SK-MEL-5 (cell line): ENCODE measurements at regions not wholly inside any gene's neighbourhood (a gene's known extent, or its start where the extent isn't known, plus 50 kb on each side); places are given as distances from the start of the nearest gene placed in this dataset.

ENCODE experiments used
- DNase-seq: peaks from one replicate; pipeline ENCODE4 v3.0.0-alpha.2; 2016; ENCODE audit warnings: low read depth, low spot score
- in situ Hi-C: cut with HindIII; loops from 2 replicates; pipeline ENCODE4 v1.10.0; 2016; ENCODE audit warnings: low sequenced_read_pairs, high pct_unique_total_duplicates, low pct_unique_long_range_greater_than_20kb
- small RNA-seq, 2 experiments: library from RNA; depleted of rRNA; stranded (forward); fragments of <200 nt; gene quantifications; one replicate each; pipeline ENCODE3, GENCODE V24; 2014

DNA sequence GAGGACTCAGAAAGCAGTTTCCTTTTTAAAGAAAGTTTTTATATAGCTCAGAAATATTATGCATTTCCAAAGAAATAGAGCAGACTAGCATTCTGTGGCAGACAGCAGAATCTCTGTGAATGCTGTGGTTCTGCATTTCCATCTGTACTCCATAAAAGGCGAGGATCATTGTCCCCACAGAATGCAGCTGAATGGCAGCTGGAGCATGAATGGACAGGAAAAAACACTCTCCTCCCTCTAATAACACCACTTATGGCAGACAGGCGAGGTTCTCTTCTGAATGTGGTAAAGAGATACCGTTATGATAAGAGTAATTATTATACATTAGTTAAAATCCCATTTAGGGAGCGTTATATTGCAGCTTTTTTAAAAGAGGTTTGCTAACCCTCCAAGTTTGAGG lies 81.4 kb upstream of the WLS start:
- no peak for DNase-seq

GRCh38 chr1:68308034-68308433 lies 75.7 kb upstream of the WLS start:
- in situ Hi-C loops = no loop called here

More for the DNA sequence above, 81.4 kb upstream of the WLS start:
- in situ Hi-C loops = no loop called here

DNA sequence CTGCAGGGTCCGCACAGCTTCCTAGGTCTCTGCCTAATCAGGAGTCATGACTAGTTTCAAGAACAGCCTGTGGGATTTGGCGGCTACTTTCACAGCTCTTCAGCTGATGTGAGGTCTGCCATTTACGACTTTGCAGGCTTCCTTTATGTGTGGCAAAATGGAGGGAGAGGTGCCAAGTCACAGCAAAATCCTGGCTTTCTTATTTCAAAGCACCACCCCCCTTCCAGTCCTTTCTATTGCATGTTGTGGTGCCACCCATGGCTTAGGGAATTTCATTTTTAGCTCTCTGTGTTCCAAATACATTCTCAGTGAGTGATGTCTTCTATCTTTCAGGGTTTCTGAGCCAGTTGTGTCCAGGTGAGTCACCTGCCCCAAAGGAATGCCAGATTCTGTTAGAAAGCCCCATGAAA lies 75.1 kb upstream of the WLS start:
- DNase-seq = no peak
- in situ Hi-C loops = no loop called here

More at GRCh38 chr1:68308034-68308433, 75.7 kb upstream of the WLS start:
- DNase-seq = no peak

GRCh38 chr1:68301471-68302001 lies 69.2 kb upstream of the WLS start:
- no peak for DNase-seq
- in situ Hi-C loops = no loop called here

DNA sequence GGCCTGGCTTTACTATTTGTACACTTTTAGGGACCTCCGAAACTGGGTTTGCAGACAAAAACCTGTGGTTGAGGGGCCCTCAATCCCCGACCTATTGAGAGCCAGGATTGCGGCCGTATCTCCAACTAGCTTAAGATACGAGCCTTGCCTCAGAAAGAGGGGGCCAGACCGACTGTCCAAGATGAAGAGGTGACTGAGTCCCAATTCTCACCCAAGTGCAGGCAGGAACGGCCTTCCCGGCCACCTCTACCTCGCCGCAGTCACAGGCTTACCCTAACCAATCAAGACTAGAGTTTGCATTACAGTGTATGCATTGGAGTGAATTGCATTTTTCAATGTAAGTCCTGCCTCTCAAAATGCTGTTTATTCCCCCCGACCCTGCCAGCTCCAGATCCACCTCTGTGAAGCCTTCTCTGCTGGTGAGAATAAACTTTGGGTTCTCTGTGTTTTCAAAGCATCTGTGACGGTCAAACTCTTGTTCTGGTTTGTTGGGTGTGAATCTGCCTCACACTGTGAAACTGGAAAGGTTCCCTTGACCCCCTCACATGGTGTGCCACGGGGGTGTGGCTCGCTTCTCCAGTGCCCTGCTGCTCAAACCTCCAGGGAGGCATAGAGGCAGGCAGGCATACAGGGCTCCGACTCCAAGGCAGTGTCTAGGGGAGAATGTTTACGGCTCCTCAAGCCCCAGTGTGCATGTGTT lies 62.2 kb upstream of the WLS start:
- no peak for DNase-seq
- in situ Hi-C loops = no loop called here

DNA sequence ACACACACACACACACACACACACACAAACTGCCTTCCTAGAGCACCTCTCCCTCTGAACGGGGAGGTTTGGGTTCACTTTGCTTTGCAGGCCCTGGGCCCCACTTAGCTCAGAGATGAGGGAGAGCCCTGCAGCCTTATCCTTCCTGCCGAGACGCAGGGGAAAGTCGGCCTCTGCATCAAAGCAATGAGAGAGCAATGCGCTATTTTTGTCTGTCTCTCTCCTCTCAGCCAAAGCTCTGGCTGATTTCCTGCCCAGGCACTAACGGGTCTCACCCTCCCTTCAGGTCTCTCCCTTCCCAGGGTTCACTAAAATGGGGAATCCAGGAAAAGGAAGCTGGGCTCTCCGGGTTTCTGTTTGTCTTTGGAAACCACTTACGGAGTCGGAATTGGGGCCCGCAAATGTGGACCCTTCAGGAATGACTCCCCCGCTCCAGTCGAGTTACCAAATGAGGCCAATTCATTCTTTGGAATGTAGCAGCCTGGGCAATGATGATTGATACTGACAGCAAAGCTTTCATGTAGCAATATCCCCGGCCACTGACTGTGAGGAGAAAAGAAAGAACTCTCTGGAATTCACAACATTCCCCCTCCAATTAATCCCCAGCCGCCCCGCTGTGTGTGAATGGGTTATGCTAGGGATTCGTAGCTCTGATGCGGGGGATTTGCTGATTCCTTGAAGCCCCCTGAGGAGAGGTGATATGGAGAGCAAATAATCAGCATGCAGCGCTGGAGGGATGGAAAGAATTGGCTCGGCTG lies 61.5 kb upstream of the WLS start:
- in situ Hi-C loops = no loop called here
- DNase-seq = no peak

GRCh38 chr1:68293122-68293521 lies 60.8 kb upstream of the WLS start:
- in situ Hi-C loops = no loop called here

DNA sequence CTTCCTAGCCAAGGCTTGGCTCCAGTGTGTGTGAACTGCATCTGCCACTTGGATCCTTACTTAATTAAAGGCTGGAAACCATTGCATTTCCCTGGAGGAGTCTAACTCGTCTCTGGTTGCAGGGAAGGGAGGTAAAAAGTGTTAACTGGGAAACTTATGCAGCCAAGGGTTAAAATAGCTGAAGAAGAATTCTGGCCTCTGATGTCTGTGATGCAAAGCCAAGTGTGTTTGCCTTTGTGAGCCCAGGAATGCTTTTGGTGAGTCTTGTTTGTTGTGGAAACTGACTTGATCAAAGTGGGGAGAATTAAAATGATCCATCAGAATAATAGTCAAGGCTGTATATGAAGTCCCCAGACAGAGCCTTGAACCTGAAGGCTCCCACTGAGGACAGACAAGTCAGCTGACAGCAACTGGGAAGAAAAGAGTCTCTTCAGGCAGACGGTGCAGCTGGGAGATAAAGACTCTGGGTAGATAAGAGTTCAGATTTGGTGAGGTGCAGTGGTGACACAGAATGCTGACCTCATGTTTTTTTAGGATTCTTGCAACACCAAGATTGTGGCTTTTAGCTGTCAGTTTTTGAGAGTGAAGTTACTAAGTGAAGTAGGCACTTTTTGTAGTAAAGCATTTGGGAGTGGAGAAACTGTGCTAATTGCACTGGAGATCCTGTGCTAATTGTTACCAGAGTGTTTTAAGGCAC lies 59.5 kb upstream of the WLS start:
- no peak for DNase-seq
- in situ Hi-C loops = no loop called here

More at GRCh38 chr1:68293122-68293521, 60.8 kb upstream of the WLS start:
- no peak for DNase-seq

DNA sequence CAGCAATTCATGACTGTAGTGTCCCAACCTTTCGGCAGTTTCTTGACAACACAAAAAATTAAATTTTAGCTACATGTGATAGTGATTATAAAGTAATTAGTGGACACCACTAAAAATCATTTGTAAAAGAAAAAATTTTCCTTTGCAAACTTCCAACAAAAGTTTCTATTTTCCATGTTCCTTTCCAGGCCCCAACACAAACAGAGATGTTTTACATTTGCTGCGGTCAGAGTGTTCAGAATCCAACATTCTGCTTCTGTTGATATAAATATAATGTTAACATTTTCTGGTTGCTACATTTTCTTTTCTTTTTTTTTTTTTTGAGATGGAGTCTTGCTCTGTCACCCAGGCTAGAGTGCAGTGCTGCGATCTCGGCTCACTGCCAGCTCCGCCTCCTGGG lies 54.9 kb upstream of the WLS start:
- DNase-seq = no peak
- in situ Hi-C loops = no loop called here

- in situ Hi-C loops = no loop called here
- DNase-seq = no peak
These were observed 52.7 kb upstream of the WLS start for GRCh38 chr1:68285046-68285445.

DNA sequence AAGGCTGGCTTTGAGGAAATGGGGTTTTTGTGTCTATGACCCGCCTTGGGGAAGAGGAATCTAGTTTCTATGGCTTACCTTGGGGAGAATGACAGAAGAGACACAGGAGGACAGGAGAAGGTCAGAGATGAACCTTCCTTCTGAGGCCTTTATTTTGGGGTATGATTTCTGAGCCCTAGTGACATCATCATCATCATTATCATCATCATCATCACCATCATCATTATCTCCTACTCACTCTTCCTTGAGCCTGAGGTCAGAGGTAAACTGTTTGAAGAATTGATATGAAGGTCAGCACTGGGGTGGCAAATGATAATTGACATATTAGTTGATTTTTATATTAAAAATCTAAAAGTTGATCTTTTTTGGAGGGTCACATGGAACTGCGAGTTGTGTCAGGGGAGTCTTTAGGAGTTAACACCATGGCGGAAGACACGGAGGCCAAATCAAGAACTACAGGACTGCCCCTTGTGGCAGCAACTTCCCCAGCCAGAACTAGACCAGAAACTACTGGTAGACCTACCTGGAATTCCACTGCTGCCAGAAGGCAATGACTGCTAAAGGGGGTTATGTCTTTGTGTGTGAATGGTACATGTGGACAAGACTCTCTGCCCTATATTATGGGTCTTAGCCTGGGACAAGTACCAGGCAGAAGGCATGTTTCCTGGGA lies 49.8 kb upstream of the WLS start:
- in situ Hi-C loops = no loop called here
- DNase-seq = no peak

Small RNA genes lying in the stretch of these regions (small RNA-seq; reads per million reads assigned to genes)
- 0 reads per million in 2 experiments for gene COX6B1P7
